CD14-positive monocyte (primary cell): ENCODE measurements at regions not wholly inside any gene's neighbourhood (a gene's known extent, or its start where the extent isn't known, plus 50 kb on each side); places are given as distances from the start of the nearest gene placed in this dataset.

ENCODE experiments used
- DNase-seq, 3 donors: peaks; one replicate each; pipeline ENCODE4 v3.0.0-alpha.2; 2011 to 2022
- H2AFZ ChIP-seq: 2 replicates; pipeline ENCODE4 v1.6.0; 2012; ENCODE audit warnings: mild to moderate bottlenecking, low read depth, low read length, inconsistent platforms; ENCODE audit not compliant: insufficient read depth, poor library complexity, severe bottlenecking
- H3K27ac ChIP-seq, 2 donors: 1 replicate in 1 of 2; 2 replicates in 1 of 2; pipeline ENCODE4 v1.5.1; 2012 to 2013; ENCODE audit warnings: low read length in 2 of 2, control low read depth in 1 of 2, inconsistent platforms in 1 of 2, low read depth in 1 of 2, mild to moderate bottlenecking in 1 of 2
- H3K27me3 ChIP-seq, 2 donors: one replicate each; pipeline versions ENCODE4 v1.6.0 to v1.6.1; 2011 to 2013; ENCODE audit warnings: low read length in 2 of 2; ENCODE audit not compliant: control insufficient read depth in 2 of 2, insufficient read depth in 2 of 2
- H3K36me3 ChIP-seq, 2 donors: replicated peaks in 1 of 2; 1 replicate in 1 of 2; 2 replicates in 1 of 2; pipeline versions ENCODE4 v1.5.1 to v1.6.1; 2012 to 2013; ENCODE audit warnings: low read length in 2 of 2, control low read depth in 1 of 2, inconsistent platforms in 1 of 2, mild to moderate bottlenecking in 1 of 2; ENCODE audit not compliant: insufficient read depth in 2 of 2, control insufficient read depth in 1 of 2
- H3K4me1 ChIP-seq, 2 donors: 1 replicate in 1 of 2; 2 replicates in 1 of 2; pipeline versions ENCODE4 v1.5.1 to v1.6.1; 2012 to 2013; ENCODE audit warnings: low read length in 2 of 2, control low read depth in 1 of 2, inconsistent platforms in 1 of 2, mild to moderate bottlenecking in 1 of 2, moderate library complexity in 1 of 2; ENCODE audit not compliant: insufficient read depth in 2 of 2, control insufficient read depth in 1 of 2
- H3K4me2 ChIP-seq: replicated peaks from 2 replicates; pipeline ENCODE3; 2012; ENCODE audit warnings: low read length, moderate library complexity, mild to moderate bottlenecking; ENCODE audit not compliant: poor library complexity, severe bottlenecking; ENCODE audit errors: extremely low read depth
- H3K4me3 ChIP-seq, 3 experiments: fragments of 200-600 bp in 1 of 3; sonication (generic) in 1 of 3; replicated peaks in 1 of 3; 1 replicate in 2 of 3; 2 replicates in 1 of 3; pipeline ENCODE4 v1.5.1; 2011 to 2013; ENCODE audit warnings: low read length in 3 of 3, mild to moderate bottlenecking in 3 of 3, control low read depth in 2 of 3, low read depth in 2 of 3, inconsistent platforms in 1 of 3, moderate library complexity in 1 of 3
- H3K79me2 ChIP-seq: 2 replicates; pipeline ENCODE4 v1.6.0; 2012; ENCODE audit warnings: mild to moderate bottlenecking, control low read depth, inconsistent platforms, low read length, moderate library complexity; ENCODE audit not compliant: insufficient read depth
- H3K9ac ChIP-seq: 2 replicates; pipeline ENCODE4 v1.6.0; 2017; ENCODE audit warnings: low read length, mild to moderate bottlenecking; ENCODE audit not compliant: insufficient read depth, poor library complexity, severe bottlenecking
- H3K9me3 ChIP-seq, 2 donors: replicated peaks in 1 of 2; 1 replicate in 1 of 2; 2 replicates in 1 of 2; pipeline versions ENCODE4 v1.5.1 to v1.6.1; 2012 to 2013; ENCODE audit warnings: low read length in 2 of 2, control low read depth in 1 of 2; ENCODE audit not compliant: control insufficient read depth in 1 of 2, insufficient read depth in 1 of 2
- H4K20me1 ChIP-seq: 2 replicates; pipeline ENCODE4 v1.6.0; 2012; ENCODE audit warnings: mild to moderate bottlenecking, low read length, control low read depth, moderate library complexity; ENCODE audit not compliant: insufficient read depth
- H3K27ac Mint-ChIP-seq, 7 donors: one replicate each; pipeline ENCODE4 v1.8.0; 2020; ENCODE audit warnings: mild to moderate bottlenecking in 7 of 7, mixed read lengths in 7 of 7, moderate library complexity in 6 of 7, inconsistent platforms in 2 of 7
- H3K27me3 Mint-ChIP-seq, 3 donors: one replicate each; pipeline ENCODE4 v1.8.0; 2021 to 2022; ENCODE audit warnings: low read depth in 3 of 3, mild to moderate bottlenecking in 3 of 3, mixed read lengths in 3 of 3, moderate library complexity in 3 of 3, inconsistent platforms in 1 of 3
- H3K36me3 Mint-ChIP-seq, 2 donors: one replicate each; pipeline ENCODE4 v1.8.0; 2020; ENCODE audit warnings: mixed read lengths in 2 of 2, inconsistent platforms in 1 of 2, mild to moderate bottlenecking in 1 of 2
- H3K4me1 Mint-ChIP-seq: one replicate; pipeline ENCODE4 v1.8.0; 2020; ENCODE audit warnings: mild to moderate bottlenecking, mixed read lengths
- H3K4me3 Mint-ChIP-seq, 2 donors: one replicate each; pipeline ENCODE4 v1.8.0; 2020; ENCODE audit warnings: mild to moderate bottlenecking in 2 of 2, mixed read lengths in 2 of 2, moderate library complexity in 1 of 2
- H3K9me3 Mint-ChIP-seq, 7 donors: one replicate each; pipeline ENCODE4 v1.8.0; 2020 to 2022; ENCODE audit warnings: mixed read lengths in 7 of 7, mild to moderate bottlenecking in 6 of 7, moderate library complexity in 6 of 7, inconsistent platforms in 2 of 7
- WGBS: methylation state at CpG from one replicate; pipeline ENCODE4 v1.1.5; 2013; ENCODE audit warnings: missing lambda C conversion rate; ENCODE audit not compliant: insufficient coverage; 5-methylcytosine and 5-hydroxymethylcytosine counted together
- intact Hi-C, 2 donors: fragments of 100-400 bp; cut with micrococcal nuclease; formaldehyde crosslinking; loops; one replicate each; pipeline versions ENCODE4 v1.15.0 to v1.15.1; 2023
- TF ChIP-seq, protein P1 (sequence below): fragments of 200-600 bp; IDR thresholded peaks from one replicate; pipeline ENCODE4 v1.8.0; 2022; ENCODE audit warnings: antibody characterized with exemption, mild to moderate bottlenecking

DNA sequence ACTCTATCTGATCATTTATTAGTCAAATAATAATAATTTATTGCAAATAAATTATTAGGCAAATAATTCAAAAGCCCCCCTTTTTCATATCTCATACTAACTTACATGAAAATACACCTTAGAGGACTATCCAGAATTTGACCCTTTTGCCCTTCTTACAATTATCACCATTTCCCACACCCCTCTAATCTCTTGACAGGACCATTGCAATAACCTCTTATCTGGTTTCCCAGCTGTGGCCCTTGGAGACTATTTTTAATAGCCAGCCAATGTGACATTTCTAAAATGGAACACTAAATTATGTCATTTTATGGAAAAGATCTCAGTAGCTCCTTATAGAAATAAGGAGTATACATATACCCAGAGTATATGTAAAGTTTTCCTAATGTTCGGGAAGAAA lies 588.4 kb upstream of the COX7C start:
- no peaks in the 10 kb centered on the region for H3K4me1 Mint-ChIP-seq
- no peaks in the 10 kb centered on the region for H3K27me3 ChIP-seq
- H3K4me3 Mint-ChIP-seq: no peak overlapping the region
- H3K79me2 ChIP-seq: no peaks in the 10 kb centered on the region
- TF ChIP-seq, protein P1, sequence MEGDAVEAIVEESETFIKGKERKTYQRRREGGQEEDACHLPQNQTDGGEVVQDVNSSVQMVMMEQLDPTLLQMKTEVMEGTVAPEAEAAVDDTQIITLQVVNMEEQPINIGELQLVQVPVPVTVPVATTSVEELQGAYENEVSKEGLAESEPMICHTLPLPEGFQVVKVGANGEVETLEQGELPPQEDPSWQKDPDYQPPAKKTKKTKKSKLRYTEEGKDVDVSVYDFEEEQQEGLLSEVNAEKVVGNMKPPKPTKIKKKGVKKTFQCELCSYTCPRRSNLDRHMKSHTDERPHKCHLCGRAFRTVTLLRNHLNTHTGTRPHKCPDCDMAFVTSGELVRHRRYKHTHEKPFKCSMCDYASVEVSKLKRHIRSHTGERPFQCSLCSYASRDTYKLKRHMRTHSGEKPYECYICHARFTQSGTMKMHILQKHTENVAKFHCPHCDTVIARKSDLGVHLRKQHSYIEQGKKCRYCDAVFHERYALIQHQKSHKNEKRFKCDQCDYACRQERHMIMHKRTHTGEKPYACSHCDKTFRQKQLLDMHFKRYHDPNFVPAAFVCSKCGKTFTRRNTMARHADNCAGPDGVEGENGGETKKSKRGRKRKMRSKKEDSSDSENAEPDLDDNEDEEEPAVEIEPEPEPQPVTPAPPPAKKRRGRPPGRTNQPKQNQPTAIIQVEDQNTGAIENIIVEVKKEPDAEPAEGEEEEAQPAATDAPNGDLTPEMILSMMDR: no peak
- no peaks in the 10 kb centered on the region for H3K36me3 Mint-ChIP-seq
- DNase-seq: no peak
- peaks cover 0 to 2% (median 0%) of the 10 kb centered on the region in 7 donors for H3K9me3 Mint-ChIP-seq
- no peak overlapping the region for H3K4me2 ChIP-seq
- H3K27ac ChIP-seq: no peak overlapping the region
- peaks cover 0 to 1% (median 0%) of the 10 kb centered on the region in 3 donors for H3K27me3 Mint-ChIP-seq
- H3K4me3 ChIP-seq: no peak overlapping the region
- no peaks in the 10 kb centered on the region for H3K9me3 ChIP-seq
- intact Hi-C loops: no loop called here
- no peaks in the 10 kb centered on the region for H4K20me1 ChIP-seq
- H3K9ac ChIP-seq: no peak overlapping the region
- no peak overlapping the region for H2AFZ ChIP-seq
- no peaks in the 10 kb centered on the region for H3K4me1 ChIP-seq
- no peak overlapping the region for H3K27ac Mint-ChIP-seq
- no CpG with 5 or more reads among the region's 1 CpG for WGBS
- H3K36me3 ChIP-seq: no peaks in the 10 kb centered on the region

DNA sequence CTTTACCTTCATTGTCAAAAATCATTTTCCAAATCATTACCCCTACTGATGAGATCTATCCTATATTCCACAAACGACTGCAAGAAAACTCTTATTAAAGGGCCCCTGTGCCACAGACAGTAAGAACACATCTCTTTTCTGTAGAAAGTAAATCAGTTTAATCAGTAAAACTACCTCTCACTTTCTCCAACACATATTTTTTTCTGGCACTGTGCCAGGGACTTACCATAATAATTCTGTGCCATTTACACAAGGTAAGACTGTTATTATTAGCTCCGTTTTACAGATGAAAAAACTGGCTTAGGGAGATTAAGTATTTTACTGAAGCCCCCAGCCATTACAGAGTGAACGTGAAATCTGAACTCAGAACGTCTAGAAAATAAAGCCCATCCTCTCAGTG lies 587.0 kb upstream of the COX7C start:
- no peak overlapping the region for H3K9ac ChIP-seq
- no peak overlapping the region for H3K4me2 ChIP-seq
- Mint-ChIP-seq H3K9me3 (peaks cover 0 to 2% (median 0%) of the 10 kb centered on the region in 7 donors), H3K36me3 (no peaks in the 10 kb centered on the region), H3K4me3 (no peak overlapping the region), H3K27ac (no peak overlapping the region), H3K4me1 (no peaks in the 10 kb centered on the region), H3K27me3 (peaks cover 0 to 1% (median 0%) of the 10 kb centered on the region in 3 donors)
- no peaks in the 10 kb centered on the region for H3K27me3 ChIP-seq
- no CpG with 5 or more reads among the region's 4 CpGs for WGBS
- H2AFZ ChIP-seq: no peak overlapping the region
- DNase-seq: no peak
- TF ChIP-seq, protein P1: no peak
- H3K36me3 ChIP-seq: no peaks in the 10 kb centered on the region
- H3K27ac ChIP-seq: no peak overlapping the region
- H3K4me1 ChIP-seq: no peaks in the 10 kb centered on the region
- no peak overlapping the region for H3K4me3 ChIP-seq
- H3K9me3 ChIP-seq: no peaks in the 10 kb centered on the region
- no peaks in the 10 kb centered on the region for H4K20me1 ChIP-seq
- H3K79me2 ChIP-seq: no peaks in the 10 kb centered on the region
- intact Hi-C loops: no loop called here
